ENCODE measurements at regions not wholly inside any gene's neighbourhood (a gene's known extent, or its start where the extent isn't known, plus 50 kb on each side); places are given as distances from the start of the nearest gene placed in this dataset.

GRCh38 chr2:55103046-55103445, 52.8 kb upstream of the RTN4 start:
- DNase-seq (ENCODE audit: low read depth): no peak
- no peak overlapping the region for H3K4me3 ChIP-seq (ENCODE audit: low read depth, low read length)

DNA sequence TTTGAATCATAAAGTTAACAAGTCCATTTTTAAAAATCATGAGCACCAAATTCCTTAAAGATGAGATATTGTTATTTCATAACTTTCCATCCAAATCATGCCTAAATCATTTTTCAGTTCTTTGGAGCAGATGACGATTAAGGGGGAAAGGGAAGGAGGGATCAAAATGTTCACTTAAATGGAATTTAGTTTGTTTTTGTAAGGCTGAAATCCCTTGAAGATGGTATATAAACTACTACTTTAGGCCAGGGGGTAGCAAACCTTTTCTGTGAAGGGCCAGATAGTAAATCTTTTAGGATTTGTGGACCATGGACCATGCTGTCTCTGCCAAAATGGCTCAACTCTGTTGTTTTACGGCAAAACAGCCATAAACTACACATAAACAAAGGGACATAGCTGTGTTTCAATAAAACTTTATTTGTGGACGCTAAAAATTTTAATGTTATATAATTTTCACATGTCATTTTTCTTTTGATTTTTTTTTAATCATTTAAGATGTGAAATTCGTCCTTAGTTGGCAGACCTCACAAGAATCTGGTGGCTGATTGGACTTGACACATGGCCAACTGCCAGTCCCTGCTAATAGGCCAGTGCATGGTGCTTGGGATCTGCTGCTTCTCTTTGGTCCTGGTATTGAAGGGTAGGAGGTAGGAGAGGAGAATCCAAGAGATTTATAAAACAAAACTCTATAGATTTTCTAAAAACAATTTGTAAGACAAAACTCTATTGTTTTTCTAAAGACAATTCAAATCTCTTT, 52.0 kb upstream of the RTN4 start:
- DNase-seq (ENCODE audit: low read depth): peak; percentile 67
- no peak overlapping the region for H3K4me3 ChIP-seq (ENCODE audit: low read depth, low read length)

GRCh38 chr2:55101466-55101865, 51.2 kb upstream of the RTN4 start:
- H3K4me3 ChIP-seq (ENCODE audit: low read depth, low read length): no peak overlapping the region
- no peak for DNase-seq (ENCODE audit: low read depth)

DNA sequence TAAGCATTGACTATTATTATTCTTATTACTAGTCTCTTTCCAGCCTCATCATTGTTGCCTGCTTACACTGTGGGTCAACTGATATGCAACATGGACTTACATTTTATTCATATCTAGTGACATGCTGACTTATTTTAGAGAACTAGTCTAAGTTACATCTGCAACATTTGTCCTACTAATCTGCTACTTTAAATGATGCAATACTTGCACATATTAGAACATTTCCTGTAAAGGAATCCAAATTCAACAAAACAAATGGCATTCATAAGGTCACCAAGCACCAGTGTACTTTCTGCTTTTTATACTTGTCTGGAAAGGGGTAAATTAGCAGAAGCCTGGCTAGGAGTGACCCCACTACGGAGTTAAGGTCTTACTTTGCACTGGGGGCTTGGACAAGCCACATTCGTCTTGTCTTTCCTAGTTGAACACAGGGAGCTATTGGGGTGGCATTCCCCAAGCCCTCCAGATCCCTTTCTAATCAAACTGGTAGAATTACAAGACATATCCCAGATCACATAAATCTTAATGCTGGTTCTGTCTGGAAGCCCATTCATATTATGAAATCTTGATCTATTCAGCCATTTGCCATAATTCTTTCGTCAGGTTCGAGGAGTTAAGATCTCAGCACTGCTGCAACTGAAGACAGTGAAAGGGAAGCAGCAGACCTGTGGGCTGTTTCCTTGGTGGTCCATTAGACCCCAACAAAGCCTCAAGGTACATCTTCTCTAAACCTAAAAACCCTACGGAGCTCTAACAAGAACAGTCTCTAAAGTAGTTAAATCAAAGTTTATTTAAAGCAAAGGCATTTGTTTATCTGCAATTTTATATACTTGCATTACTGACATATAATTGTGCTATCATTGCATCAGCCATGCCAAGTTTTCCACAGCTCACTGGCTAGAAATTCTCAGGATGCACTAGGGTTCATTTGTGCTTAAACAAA, 49.9 kb upstream of the RTN4 start:
- DNase-seq (ENCODE audit: low read depth): peak; percentile 70
- H3K4me3 ChIP-seq (ENCODE audit: low read depth, low read length): no peak overlapping the region
